ENCODE measurements at regions not wholly inside any gene's neighbourhood (a gene's known extent, or its start where the extent isn't known, plus 50 kb on each side); places are given as distances from the start of the nearest gene placed in this dataset.

DNA sequence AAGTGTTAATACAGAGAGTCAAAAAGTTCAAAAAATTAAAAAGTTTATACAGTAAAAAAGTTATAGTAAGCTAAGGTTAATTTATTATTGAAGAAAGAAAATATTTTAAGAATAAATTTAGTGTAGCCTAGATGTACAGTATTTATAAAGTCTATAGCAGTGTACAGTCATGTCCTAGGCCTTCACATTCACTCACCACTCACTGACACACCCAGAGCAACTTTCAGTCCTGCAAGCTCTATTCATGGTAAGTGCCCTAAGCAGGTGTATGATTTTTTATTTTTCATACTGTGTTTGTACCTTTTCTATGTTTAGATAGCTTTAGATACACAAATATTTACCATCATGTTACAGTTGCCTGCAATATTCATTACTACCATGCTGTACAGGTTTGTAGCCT lies 108.9 kb downstream of the FHIP1A start:
- H3K4me3 ChIP-seq (ENCODE audit: insufficient read depth, low read length, poor library complexity, severe bottlenecking), result no peak overlapping the region
- TF ChIP-seq, protein P1, sequence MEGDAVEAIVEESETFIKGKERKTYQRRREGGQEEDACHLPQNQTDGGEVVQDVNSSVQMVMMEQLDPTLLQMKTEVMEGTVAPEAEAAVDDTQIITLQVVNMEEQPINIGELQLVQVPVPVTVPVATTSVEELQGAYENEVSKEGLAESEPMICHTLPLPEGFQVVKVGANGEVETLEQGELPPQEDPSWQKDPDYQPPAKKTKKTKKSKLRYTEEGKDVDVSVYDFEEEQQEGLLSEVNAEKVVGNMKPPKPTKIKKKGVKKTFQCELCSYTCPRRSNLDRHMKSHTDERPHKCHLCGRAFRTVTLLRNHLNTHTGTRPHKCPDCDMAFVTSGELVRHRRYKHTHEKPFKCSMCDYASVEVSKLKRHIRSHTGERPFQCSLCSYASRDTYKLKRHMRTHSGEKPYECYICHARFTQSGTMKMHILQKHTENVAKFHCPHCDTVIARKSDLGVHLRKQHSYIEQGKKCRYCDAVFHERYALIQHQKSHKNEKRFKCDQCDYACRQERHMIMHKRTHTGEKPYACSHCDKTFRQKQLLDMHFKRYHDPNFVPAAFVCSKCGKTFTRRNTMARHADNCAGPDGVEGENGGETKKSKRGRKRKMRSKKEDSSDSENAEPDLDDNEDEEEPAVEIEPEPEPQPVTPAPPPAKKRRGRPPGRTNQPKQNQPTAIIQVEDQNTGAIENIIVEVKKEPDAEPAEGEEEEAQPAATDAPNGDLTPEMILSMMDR (IDR thresholded peaks at IDR 0.05; ENCODE audit: insufficient read depth, low read length, poor library complexity, severe bottlenecking), result no peak
- no peak for TF ChIP-seq EZH2phosphoT487 (conservative IDR thresholded peaks at IDR 0.05; ENCODE audit: low read length)
- no peaks in the 10 kb centered on the region for H3K79me2 ChIP-seq (ENCODE audit: insufficient read depth, low read length)
- H3F3A ChIP-seq (ENCODE audit: insufficient read depth), result no peaks in the 10 kb centered on the region
- no peaks in the 10 kb centered on the region for H3K36me3 ChIP-seq (ENCODE audit: low read length)
- H4K20me1 ChIP-seq (ENCODE audit: low read depth, low read length), result no peaks in the 10 kb centered on the region
- H3K9ac ChIP-seq (ENCODE audit: low read length), result no peak overlapping the region
- H3K9me3 ChIP-seq (ENCODE audit: insufficient read depth, low read length), result no peaks in the 10 kb centered on the region
- no peak overlapping the region for H3K4me2 ChIP-seq (ENCODE audit: low read depth, low read length, poor library complexity, severe bottlenecking)
- H3K9me2 ChIP-seq (replicated peaks; ENCODE audit: insufficient read depth, low read length), result no peaks in the 10 kb centered on the region
- no peak overlapping the region for H2AFZ ChIP-seq (ENCODE audit: low read depth, low read length, severe bottlenecking)
- no peak overlapping the region for H3K27ac ChIP-seq (ENCODE audit: low read depth, low read length)
- no peaks in the 10 kb centered on the region for H3K27me3 ChIP-seq (ENCODE audit: low read length)

DNA sequence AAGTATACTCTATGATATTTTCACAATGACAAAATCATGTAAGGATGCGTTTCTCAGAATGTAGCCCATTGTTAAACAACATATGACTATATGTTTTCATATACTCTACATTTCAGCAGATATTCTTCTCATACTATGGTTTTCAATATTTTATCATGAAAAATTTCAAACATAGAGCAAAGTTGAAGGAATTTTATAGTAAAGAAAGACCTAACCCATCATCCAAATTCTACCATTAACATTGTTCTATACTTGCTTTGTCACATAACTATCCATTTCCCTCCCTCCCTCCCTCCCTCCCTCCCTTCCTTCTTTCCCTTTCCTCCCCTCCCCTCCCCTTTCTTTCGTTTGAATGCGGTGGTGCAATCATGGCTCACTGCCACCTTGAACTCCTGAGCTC lies 109.4 kb downstream of the FHIP1A start:
- Histone ChIP-seq H3K27me3 (ENCODE audit: low read length) (no peaks in the 10 kb centered on the region), H3K9me2 (replicated peaks; ENCODE audit: insufficient read depth, low read length) (no peaks in the 10 kb centered on the region), H3K36me3 (ENCODE audit: low read length) (no peaks in the 10 kb centered on the region), H3K4me2 (ENCODE audit: low read depth, low read length, poor library complexity, severe bottlenecking) (no peak overlapping the region), H3K27ac (ENCODE audit: low read depth, low read length) (no peak overlapping the region), H3K79me2 (ENCODE audit: insufficient read depth, low read length) (no peaks in the 10 kb centered on the region), H3K4me3 (ENCODE audit: insufficient read depth, low read length, poor library complexity, severe bottlenecking) (no peak overlapping the region), H3K9me3 (ENCODE audit: insufficient read depth, low read length) (no peaks in the 10 kb centered on the region), H4K20me1 (ENCODE audit: low read depth, low read length) (no peaks in the 10 kb centered on the region), H3K9ac (ENCODE audit: low read length) (no peak overlapping the region), H3F3A (ENCODE audit: insufficient read depth) (no peaks in the 10 kb centered on the region), H2AFZ (ENCODE audit: low read depth, low read length, severe bottlenecking) (no peak overlapping the region)
- no peak for TF ChIP-seq EZH2phosphoT487 (conservative IDR thresholded peaks at IDR 0.05; ENCODE audit: low read length)
- TF ChIP-seq, protein P1 (IDR thresholded peaks at IDR 0.05; ENCODE audit: insufficient read depth, low read length, poor library complexity, severe bottlenecking), result no peak

DNA sequence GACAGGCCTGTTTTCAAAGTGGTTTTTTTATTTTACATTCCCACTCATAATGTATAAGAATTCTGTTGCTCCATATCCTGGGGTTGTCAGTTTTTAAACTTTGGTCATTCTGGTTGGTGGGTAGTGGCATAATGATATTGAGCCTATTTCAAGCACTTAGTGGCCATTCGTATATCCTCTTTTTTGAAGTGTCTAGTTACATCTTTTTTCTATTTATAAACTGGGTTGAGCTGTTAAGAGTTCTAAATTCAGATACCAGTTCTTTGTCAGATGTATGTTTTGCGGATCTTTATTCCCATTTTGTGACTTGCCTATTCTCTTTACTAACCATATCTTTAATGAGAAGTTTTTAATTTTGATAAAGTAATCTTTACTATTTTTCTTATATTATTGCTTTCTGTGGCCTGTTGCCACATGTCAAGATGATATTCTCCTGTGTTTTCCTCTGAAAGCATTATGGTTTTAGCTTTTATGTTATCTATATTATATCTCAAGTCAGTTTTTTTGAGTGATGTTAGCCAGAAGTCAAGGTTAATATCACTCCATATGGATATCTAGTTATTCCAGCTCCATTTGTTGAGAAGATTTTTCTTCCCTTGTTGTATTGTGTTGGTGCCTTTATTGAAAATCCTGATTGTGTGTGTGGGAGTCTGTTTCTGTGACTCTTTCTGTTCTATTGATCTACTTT lies 110.9 kb downstream of the FHIP1A start:
- H3K9me3 ChIP-seq (ENCODE audit: insufficient read depth, low read length), result no peaks in the 10 kb centered on the region
- TF ChIP-seq EZH2phosphoT487 (conservative IDR thresholded peaks at IDR 0.05; ENCODE audit: low read length), result no peak
- TF ChIP-seq, protein P1 (IDR thresholded peaks at IDR 0.05; ENCODE audit: insufficient read depth, low read length, poor library complexity, severe bottlenecking), result no peak
- H3F3A ChIP-seq (ENCODE audit: insufficient read depth), result no peaks in the 10 kb centered on the region
- H4K20me1 ChIP-seq (ENCODE audit: low read depth, low read length), result no peaks in the 10 kb centered on the region
- H3K36me3 ChIP-seq (ENCODE audit: low read length), result no peaks in the 10 kb centered on the region
- H3K79me2 ChIP-seq (ENCODE audit: insufficient read depth, low read length), result no peaks in the 10 kb centered on the region
- no peak overlapping the region for H2AFZ ChIP-seq (ENCODE audit: low read depth, low read length, severe bottlenecking)
- no peak overlapping the region for H3K9ac ChIP-seq (ENCODE audit: low read length)
- H3K9me2 ChIP-seq (replicated peaks; ENCODE audit: insufficient read depth, low read length), result no peaks in the 10 kb centered on the region
- no peak overlapping the region for H3K4me3 ChIP-seq (ENCODE audit: insufficient read depth, low read length, poor library complexity, severe bottlenecking)
- no peak overlapping the region for H3K4me2 ChIP-seq (ENCODE audit: low read depth, low read length, poor library complexity, severe bottlenecking)
- no peak overlapping the region for H3K27ac ChIP-seq (ENCODE audit: low read depth, low read length)
- H3K27me3 ChIP-seq (ENCODE audit: low read length), result no peaks in the 10 kb centered on the region

All from SU-DHL-6 (cell line).